ENCODE measurements at regions not wholly inside any gene's neighbourhood (a gene's known extent, or its start where the extent isn't known, plus 50 kb on each side); places are given as distances from the start of the nearest gene placed in this dataset.

DNA sequence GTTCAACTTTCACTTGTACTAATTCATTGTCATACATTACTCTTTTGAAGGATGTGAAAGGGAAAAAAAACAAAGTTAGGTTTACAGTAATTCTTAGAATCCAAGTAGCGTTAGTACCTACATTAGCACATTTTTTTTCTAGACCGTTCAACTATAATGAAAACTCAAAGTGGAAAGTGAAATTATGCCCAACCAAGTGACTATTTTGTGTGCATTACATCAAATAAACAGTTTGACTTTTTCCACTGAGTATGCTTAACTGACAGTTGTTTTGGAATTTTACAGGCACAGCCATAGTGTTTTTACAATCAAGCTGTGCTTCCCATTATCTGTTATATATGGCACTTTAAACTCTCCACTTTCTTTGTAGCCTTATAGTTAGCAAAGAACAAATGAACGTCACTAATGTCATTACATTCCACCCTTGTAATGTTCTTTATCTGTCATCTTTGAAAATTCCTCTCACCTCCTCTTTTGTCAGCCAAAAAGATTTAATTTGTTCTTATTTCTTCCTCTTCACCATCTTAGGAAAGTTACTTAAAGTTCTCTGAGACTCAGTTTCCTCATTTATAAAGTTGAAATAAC, 142.3 kb upstream of the SOX2 start:
- Histone ChIP-seq H3K9me3 (no peaks in the 10 kb centered on the region), H3K27ac (no peak overlapping the region), H3K36me3 (no peaks in the 10 kb centered on the region), H3K4me3 (no peak overlapping the region), H3K4me1 (peaks cover 0 to 4% (median 0%) of the 10 kb centered on the region in 12 donors), H3K27me3 (no peaks in the 10 kb centered on the region)
- TF ChIP-seq, protein P1, sequence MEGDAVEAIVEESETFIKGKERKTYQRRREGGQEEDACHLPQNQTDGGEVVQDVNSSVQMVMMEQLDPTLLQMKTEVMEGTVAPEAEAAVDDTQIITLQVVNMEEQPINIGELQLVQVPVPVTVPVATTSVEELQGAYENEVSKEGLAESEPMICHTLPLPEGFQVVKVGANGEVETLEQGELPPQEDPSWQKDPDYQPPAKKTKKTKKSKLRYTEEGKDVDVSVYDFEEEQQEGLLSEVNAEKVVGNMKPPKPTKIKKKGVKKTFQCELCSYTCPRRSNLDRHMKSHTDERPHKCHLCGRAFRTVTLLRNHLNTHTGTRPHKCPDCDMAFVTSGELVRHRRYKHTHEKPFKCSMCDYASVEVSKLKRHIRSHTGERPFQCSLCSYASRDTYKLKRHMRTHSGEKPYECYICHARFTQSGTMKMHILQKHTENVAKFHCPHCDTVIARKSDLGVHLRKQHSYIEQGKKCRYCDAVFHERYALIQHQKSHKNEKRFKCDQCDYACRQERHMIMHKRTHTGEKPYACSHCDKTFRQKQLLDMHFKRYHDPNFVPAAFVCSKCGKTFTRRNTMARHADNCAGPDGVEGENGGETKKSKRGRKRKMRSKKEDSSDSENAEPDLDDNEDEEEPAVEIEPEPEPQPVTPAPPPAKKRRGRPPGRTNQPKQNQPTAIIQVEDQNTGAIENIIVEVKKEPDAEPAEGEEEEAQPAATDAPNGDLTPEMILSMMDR (IDR thresholded peaks at IDR 0.05): no peak
- TF ChIP-seq POLR2A (IDR thresholded peaks at IDR 0.05): no peak
- 71 to 81% (median 78%) methylated on average over 3 of the region's 3 CpGs for WGBS, 4 donors
- no peak for ATAC-seq
- no peak for DNase-seq
- intact Hi-C loops (cut with DNase I): no loop called here

DNA sequence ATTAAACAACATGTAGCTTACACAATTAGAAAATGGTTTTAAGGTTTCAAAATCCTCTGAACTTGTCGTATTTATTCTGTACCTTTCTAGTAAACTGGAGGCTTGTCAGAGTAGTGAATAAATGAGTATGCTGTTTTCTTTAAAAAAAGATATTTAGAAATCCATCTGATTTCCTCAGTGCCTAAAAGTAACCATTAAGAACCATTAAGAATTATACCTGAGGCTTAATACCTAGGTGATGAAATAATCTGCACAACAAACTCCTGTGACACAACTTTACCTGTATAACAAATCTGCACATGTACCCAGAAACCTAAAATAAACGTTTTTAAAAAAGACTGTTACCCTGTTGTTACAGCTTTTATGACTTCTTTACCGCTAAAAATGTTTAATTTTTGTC, 143.0 kb upstream of the SOX2 start:
- TF ChIP-seq, protein P1 (IDR thresholded peaks at IDR 0.05): no peak
- TF ChIP-seq POLR2A (IDR thresholded peaks at IDR 0.05): no peak
- Histone ChIP-seq H3K27me3 (no peaks in the 10 kb centered on the region), H3K27ac (no peak overlapping the region), H3K9me3 (no peaks in the 10 kb centered on the region), H3K4me3 (no peak overlapping the region), H3K4me1 (peaks cover 0 to 4% (median 0%) of the 10 kb centered on the region in 12 donors), H3K36me3 (no peaks in the 10 kb centered on the region)
- WGBS, 4 donors: 65 to 67% (median 66%) methylated on average over 3 of the region's 3 CpGs
- DNase-seq: no peak
- intact Hi-C loops (cut with DNase I): no loop called here
- ATAC-seq: no peak

DNA sequence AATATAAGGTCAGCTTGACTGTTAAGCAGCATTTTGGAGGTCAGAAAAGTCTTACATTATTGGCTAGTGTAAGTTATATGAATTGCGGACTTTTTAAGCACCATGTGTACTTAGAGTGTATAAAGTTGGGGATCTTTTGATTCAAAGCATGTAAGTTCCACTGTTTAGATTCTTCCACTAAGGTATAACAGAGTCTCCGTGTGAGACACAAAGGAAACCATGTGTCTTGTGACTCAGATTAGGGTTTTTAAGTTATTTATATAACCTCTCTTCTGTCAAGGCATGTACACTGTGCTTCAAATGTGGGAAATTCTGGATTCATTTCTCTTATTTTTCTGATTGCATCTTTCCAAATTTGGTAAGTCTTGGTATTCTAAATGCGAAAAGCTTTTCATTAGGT, 143.5 kb upstream of the SOX2 start:
- Histone ChIP-seq H3K9me3 (no peaks in the 10 kb centered on the region), H3K4me1 (peaks cover 0 to 5% (median 0%) of the 10 kb centered on the region in 12 donors), H3K27me3 (no peaks in the 10 kb centered on the region), H3K27ac (no peak overlapping the region), H3K36me3 (no peaks in the 10 kb centered on the region), H3K4me3 (no peak overlapping the region)
- WGBS, 4 donors: 68 to 77% (median 72%) methylated on average over 3 of the region's 3 CpGs
- intact Hi-C loops (cut with DNase I): no loop called here
- TF ChIP-seq, protein P1 (IDR thresholded peaks at IDR 0.05): no peak
- TF ChIP-seq POLR2A (IDR thresholded peaks at IDR 0.05): no peak
- ATAC-seq: no peak
- DNase-seq: no peak

DNA sequence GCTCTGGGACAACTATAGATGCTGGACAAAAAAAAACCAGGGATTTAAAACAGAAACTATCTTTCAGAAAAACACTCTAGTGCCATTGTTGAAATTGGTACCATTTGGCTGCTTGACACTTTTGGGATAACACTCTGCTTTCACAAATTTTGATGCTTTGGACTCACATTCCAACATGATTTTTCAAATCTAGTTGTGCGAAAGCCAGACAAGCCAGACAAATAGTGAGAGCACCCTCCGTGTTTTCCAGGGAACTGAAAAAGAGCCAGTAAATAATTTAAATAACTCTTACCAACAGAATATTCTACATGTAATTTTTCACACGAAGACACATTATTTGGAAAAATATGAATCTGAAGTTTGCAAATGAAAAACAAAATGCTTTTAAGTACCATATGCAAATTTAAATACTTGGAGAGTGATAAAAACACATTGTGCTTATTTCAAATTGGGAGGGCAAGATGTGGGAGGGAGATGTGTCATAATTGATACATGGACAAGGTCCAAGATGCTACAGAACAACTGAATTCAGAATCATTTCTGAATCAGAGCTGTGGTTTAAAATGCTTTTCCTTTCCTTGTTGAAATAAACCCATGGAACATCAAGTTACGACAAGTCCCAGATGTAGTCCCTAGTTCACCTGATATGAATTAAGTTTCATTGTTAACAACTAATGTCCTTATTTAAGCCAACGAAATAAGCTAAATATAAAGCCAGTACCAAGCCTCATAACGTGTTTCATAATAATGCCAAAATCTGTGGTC, 144.2 kb upstream of the SOX2 start:
- Histone ChIP-seq H3K27me3 (no peaks in the 10 kb centered on the region), H3K36me3 (no peaks in the 10 kb centered on the region), H3K4me1 (peaks cover 0 to 5% (median 0%) of the 10 kb centered on the region in 12 donors), H3K9me3 (no peaks in the 10 kb centered on the region), H3K4me3 (no peak overlapping the region), H3K27ac (no peak overlapping the region)
- intact Hi-C loops (cut with DNase I): no loop called here
- DNase-seq: no peak
- 62 to 70% (median 66%) methylated on average over 6 of the region's 6 CpGs for WGBS, 4 donors
- TF ChIP-seq POLR2A (IDR thresholded peaks at IDR 0.05): no peak
- TF ChIP-seq, protein P1 (IDR thresholded peaks at IDR 0.05): no peak
- ATAC-seq: no peak

Data from heart left ventricle (tissue), 16 donors.